Activated T-helper 9 cell treated with anti-CD3 and anti-CD28 coated beads, Interleukin-2, amount 50 U/mL, for 16 hours (primary cell): ENCODE measurements at regions not wholly inside any gene's neighbourhood (a gene's known extent, or its start where the extent isn't known, plus 50 kb on each side); places are given as distances from the start of the nearest gene placed in this dataset.

ENCODE experiments used
- DNase-seq: peaks from one replicate; pipeline ENCODE4 v3.0.0-alpha.2; 2020; ENCODE audit warnings: low read depth

- no peak for DNase-seq
Measured at GRCh38 chr2:47315475-47315874, 53.6 kb upstream of the EPCAM start.

GRCh38 chr2:47313728-47314127, 55.4 kb upstream of the EPCAM start:
- no peak for DNase-seq

- no peak for DNase-seq
Measured at GRCh38 chr2:47313141-47313691, 55.9 kb upstream of the EPCAM start.

- DNase-seq: no peak
Measured at GRCh38 chr2:47312491-47312850, 56.6 kb upstream of the EPCAM start.

DNA sequence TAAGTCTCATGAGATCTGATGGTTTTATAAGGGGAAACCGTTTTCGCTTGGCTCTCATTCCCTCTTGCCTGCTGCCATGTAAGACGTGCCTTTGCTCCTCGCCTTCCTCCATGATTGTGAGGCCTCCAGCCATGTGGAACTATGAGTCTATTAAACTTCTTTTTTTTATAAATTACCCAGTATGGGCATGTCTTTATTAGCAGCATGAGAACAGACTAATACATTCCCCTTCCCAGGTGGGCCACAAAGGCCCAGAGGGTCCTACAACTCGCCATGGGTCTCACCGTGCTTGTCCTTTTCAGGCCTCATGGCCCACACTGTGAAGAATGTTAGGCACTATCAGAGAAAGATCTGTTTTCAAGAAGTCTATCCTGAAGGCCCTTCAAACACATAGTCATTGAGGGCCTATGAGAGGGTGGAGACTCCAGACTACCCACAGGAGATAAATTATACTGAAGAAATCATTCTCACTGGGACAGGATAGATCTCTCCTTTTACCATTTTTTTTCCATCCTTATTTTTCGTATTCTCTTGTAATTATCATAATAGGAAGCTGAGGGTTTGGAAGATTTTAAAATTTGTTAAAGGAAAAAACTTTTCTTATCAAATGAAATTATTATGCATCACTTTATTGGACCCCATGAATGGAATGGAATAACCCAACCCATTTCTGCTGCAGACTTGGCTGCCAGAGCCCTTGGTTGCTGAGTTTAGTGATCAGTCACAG, 57.2 kb upstream of the EPCAM start:
- no peak for DNase-seq

GRCh38 chr2:47310801-47311560, 58.1 kb upstream of the EPCAM start:
- DNase-seq: no peak

DNA sequence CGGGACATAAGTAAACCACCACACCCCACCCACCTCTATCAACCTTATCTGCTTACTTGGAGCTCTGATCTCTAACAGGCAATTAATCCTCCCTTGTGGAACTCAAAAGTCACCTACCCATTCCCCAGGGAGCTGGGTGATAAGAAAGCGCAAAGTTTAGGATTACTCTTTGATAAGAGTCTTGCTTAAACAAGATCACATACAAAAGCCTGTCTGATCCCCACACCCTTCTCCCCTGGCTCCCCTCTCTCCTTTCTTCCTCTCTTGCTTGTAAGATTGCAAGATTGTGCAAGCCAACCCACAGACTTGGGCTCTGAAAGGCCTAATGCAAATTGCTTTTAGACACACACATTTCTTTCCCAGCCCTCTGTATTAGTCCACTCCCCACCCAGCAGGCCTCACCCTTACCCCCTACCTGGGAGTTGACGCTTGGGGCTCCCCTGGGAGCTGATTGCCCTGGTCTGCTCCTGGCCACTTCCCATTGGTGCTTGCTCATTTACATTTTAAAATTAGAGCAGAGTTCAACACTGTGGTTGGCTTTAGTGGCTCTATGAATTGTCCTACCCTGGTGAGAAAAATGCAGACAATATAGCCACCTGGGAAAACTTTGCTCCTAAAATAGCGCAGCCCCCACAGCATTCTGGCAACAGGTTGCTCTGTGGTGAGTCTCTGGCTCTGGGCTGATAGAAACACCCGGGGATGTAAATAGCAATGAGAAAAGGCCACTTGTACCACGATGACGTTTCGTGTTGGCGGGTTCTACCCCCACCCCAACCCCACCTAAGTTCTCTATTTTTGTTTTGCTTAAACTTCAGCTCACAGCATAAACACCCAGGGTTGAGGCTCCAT, 58.9 kb upstream of the EPCAM start:
- no peak for DNase-seq

DNA sequence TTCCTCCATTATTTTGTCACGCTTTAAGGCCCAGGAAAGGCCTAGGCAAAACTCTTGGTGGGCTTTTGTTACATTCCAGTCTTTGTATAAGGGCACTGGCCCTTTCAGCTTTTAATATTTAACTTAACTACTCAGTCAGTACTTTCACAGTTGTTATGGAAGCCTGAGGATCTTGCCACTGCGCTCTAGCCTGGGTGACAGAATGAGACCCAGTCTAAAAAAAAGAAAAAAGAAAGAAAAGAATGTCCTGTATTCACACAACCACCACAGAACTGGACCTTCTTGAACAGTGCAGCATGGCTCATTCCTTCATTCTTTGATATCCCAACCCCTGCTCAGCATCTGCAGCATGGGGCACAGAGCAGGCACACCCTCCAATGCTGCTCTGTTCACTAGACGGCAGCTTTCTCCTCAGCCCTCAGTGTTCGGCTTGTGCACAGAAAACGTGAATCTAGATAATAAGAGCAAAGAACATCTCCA, 59.6 kb upstream of the EPCAM start:
- DNase-seq: no peak

DNA sequence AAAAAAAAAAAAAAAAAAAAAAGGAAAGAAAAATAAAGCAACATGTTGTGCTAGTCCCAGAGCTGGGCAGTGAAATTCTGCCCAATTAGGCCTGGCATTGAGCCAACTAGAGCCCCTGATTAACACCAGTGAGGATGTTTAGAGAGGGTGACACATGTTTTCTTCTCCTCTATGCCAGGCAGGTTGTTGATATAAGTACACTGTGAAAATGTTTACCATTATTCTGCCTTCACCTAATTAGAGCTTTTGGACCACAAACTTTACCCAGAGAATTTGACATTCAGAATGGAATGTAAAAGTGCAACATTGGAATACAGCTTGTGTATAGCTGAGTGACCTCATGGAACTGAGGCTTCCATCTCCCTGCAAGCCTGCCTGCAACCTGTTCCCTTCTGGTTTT, 62.0 kb upstream of the EPCAM start:
- no peak for DNase-seq

DNA sequence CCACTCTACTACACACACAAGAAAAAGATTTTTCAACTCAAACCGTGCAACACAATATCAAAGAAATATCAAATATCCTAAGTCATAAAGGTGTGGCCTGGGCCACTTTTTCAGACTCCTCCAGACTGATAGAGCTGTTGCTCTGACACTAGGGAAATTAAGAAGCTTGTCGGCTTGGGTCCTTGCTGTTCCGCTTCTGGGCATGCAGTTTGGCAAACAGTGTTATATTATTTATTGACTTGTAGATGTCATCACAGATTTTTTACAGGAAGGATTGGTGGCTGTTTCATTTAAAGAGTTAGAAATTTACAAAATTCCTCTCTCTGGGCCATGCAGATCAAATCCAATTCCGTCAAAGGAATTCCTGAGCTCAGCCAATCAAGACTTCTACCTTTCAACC, 64.5 kb upstream of the EPCAM start:
- DNase-seq: no peak

DNA sequence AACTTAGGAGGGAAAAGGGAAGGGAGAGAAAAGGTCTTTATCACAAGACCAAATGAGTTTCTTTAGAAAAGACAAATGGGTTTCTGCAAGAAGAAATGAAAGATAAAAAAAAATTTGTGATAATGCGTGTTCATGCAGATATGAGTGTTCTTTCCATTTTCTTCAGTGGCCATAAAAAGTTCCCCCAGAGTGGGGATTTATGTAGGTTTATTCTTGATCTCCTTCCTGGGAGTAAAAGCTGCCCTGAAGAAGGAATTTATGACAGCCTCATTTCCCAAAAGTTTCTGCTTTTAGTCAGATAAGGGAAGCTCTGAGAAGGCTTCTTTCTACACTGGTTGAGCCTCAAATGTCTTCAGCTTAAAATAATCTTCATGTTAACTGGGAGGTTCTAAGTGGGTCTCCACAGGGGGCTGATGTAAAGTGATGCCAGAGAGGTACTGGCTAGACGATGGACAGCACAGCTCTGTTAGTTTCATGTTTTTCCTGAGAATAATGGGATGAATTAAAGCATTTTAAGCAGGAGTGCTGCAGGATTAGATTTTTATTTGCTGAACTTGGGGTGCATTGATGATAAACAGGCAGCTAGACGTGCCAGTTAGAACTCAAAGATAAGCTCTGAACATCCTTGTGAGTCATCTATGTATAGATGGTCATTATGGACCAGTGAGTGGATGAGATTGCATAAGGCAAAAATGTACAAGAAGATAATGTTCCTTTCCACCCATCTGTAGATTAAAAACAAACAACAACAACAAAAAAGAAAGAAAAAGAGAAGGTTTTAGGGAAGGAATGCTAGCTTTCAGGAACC, 65.6 kb upstream of the EPCAM start:
- no peak for DNase-seq

GRCh38 chr2:47302308-47302707, 66.8 kb upstream of the EPCAM start:
- no peak for DNase-seq

DNA sequence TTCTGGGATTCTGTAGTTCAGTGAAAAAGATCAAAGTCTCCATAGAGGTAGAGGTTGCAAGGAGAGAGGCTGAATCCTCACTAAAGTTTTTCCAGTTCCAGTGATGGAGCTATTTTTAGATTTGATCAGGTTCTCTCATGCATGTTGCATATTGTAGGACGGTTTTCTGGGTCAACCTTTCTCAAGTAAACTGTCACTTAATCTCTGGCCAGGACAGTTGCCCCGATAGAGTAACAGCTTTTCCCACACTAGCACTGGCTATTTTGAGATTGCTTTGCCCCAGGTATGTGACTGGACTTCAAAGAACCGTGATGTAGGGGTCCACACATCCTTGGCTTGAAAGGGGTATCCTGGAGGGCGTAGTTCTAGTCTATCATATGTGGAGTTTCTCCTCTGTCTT, 67.4 kb upstream of the EPCAM start:
- no peak for DNase-seq

- no peak for DNase-seq
Measured at GRCh38 chr2:47301277-47301618, 67.9 kb upstream of the EPCAM start.

DNA sequence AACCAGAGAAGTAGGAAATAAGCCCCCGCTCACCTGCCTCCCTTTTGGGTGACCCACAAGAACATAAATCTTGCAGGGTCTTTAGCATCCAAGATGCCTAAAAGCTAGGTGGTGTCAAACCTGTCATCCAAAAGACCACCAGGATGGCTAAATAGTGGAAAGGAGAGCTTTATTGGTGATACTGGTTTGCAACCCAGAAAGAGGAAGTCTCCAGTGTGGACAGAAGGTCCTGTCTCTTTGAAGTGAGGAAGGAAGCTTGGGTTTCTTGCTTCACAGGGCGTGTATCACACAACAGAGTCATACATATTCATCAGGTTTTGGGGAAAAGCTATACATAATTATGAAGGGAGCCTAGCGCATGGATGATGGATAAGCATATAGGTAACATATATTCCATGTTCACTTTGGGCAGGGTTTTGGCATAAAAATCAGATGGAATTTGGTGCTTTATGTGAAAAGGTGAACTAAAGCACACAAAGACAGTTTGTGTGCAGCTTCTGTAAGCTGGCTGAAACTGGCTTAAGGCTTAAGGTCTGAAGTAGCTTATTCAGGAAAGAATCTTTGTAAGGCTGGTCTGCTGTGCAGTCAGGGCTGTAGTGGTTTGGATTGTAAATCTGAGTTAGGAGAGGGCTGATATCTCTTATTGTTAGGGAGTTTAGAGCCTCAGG, 68.4 kb upstream of the EPCAM start:
- DNase-seq: no peak

GRCh38 chr2:47300081-47300480, 69.0 kb upstream of the EPCAM start:
- no peak for DNase-seq

- DNase-seq: no peak
Measured at GRCh38 chr2:47299555-47299954, 69.6 kb upstream of the EPCAM start.

GRCh38 chr2:47298771-47299170, 70.3 kb upstream of the EPCAM start:
- no peak for DNase-seq

- no peak for DNase-seq
Measured at GRCh38 chr2:47297767-47298425, 71.2 kb upstream of the EPCAM start.

GRCh38 chr2:47295981-47296635, 73.0 kb upstream of the EPCAM start:
- DNase-seq: no peak
